ENCODE measurements at regions not wholly inside any gene's neighbourhood (a gene's known extent, or its start where the extent isn't known, plus 50 kb on each side); places are given as distances from the start of the nearest gene placed in this dataset.

- TF ChIP-seq EZH2phosphoT487 (IDR thresholded peaks at IDR 0.05; ENCODE audit: borderline replicate concordance) (no peak), CTCF (conservative IDR thresholded peaks at IDR 0.05; ENCODE audit: low read length) (no peak)
- H3K9me2 ChIP-seq (replicated peaks; ENCODE audit: low read depth, low read length), result no peaks in the 10 kb centered on the region
Observed at GRCh38 chr3:162125790-162126189, 629.2 kb downstream of the OTOL1 start.

GRCh38 chr3:162130582-162130981 lies 634.0 kb downstream of the OTOL1 start:
- H3K27me3 ChIP-seq (ENCODE audit: insufficient read depth, low read length, poor library complexity, severe bottlenecking), result no peaks in the 10 kb centered on the region
- no peak overlapping the region for H3K4me3 ChIP-seq (ENCODE audit: low read length, poor library complexity, severe bottlenecking)
- H3K4me2 ChIP-seq (ENCODE audit: low read depth, low read length, poor library complexity, severe bottlenecking), result no peak overlapping the region
- H3K36me3 ChIP-seq (ENCODE audit: insufficient read depth, low read length), result no peaks in the 10 kb centered on the region
- 0 out of 2 replicates have a peak overlapping the region, but pooled peaks have one; percentile 37 for H2AFZ ChIP-seq (ENCODE audit: low read length)
- no peak for TF ChIP-seq CTCF (conservative IDR thresholded peaks at IDR 0.05; ENCODE audit: low read length)
- TF ChIP-seq EZH2phosphoT487 (IDR thresholded peaks at IDR 0.05; ENCODE audit: borderline replicate concordance), result no peak
- H3K9me3 ChIP-seq (ENCODE audit: insufficient read depth, low read depth, low read length), result no peaks in the 10 kb centered on the region
- no peaks in the 10 kb centered on the region for H3K79me2 ChIP-seq (ENCODE audit: insufficient read depth, low read length)
- H3K9me2 ChIP-seq (replicated peaks; ENCODE audit: low read depth, low read length), result no peaks in the 10 kb centered on the region
- no peaks in the 10 kb centered on the region for H4K20me1 ChIP-seq (ENCODE audit: insufficient read depth, low read length, poor library complexity, severe bottlenecking)
- peaks cover 37% of the 10 kb centered on the region for H3K4me1 ChIP-seq (ENCODE audit: insufficient read depth, low read length, poor library complexity, severe bottlenecking)
- H3F3A ChIP-seq (ENCODE audit: low read depth), result peaks cover 20% of the 10 kb centered on the region
- H3K9ac ChIP-seq (ENCODE audit: low read depth, low read length, poor library complexity, severe bottlenecking), result no peak overlapping the region

More at GRCh38 chr3:162125790-162126189, 629.2 kb downstream of the OTOL1 start:
- Histone ChIP-seq H3K36me3 (ENCODE audit: insufficient read depth, low read length) (no peaks in the 10 kb centered on the region), H3K79me2 (ENCODE audit: insufficient read depth, low read length) (no peaks in the 10 kb centered on the region), H3K4me3 (ENCODE audit: low read length, poor library complexity, severe bottlenecking) (no peak overlapping the region), H3K4me2 (ENCODE audit: low read depth, low read length, poor library complexity, severe bottlenecking) (no peak overlapping the region), H3K4me1 (ENCODE audit: insufficient read depth, low read length, poor library complexity, severe bottlenecking) (peaks cover 16% of the 10 kb centered on the region), H3K9ac (ENCODE audit: low read depth, low read length, poor library complexity, severe bottlenecking) (no peak overlapping the region), H2AFZ (ENCODE audit: low read length) (peak overlapping the region; percentile 42; the same call in 1 of the 2 replicates), H3K9me3 (ENCODE audit: insufficient read depth, low read depth, low read length) (no peaks in the 10 kb centered on the region), H4K20me1 (ENCODE audit: insufficient read depth, low read length, poor library complexity, severe bottlenecking) (no peaks in the 10 kb centered on the region), H3K27me3 (ENCODE audit: insufficient read depth, low read length, poor library complexity, severe bottlenecking) (no peaks in the 10 kb centered on the region), H3F3A (ENCODE audit: low read depth) (no peaks in the 10 kb centered on the region)

GRCh38 chr3:162132981-162133380 lies 636.4 kb downstream of the OTOL1 start:
- H3K4me1 ChIP-seq (ENCODE audit: insufficient read depth, low read length, poor library complexity, severe bottlenecking), result peaks cover 46% of the 10 kb centered on the region
- H3K9me3 ChIP-seq (ENCODE audit: insufficient read depth, low read depth, low read length), result no peaks in the 10 kb centered on the region
- H3K9ac ChIP-seq (ENCODE audit: low read depth, low read length, poor library complexity, severe bottlenecking), result no peak overlapping the region
- peak overlapping the region; percentile 63; the same call in 1 of the 2 replicates for H2AFZ ChIP-seq (ENCODE audit: low read length)
- no peaks in the 10 kb centered on the region for H3K27me3 ChIP-seq (ENCODE audit: insufficient read depth, low read length, poor library complexity, severe bottlenecking)
- no peak for TF ChIP-seq EZH2phosphoT487 (IDR thresholded peaks at IDR 0.05; ENCODE audit: borderline replicate concordance)
- TF ChIP-seq CTCF (conservative IDR thresholded peaks at IDR 0.05; ENCODE audit: low read length), result no peak
- H3K9me2 ChIP-seq (replicated peaks; ENCODE audit: low read depth, low read length), result no peaks in the 10 kb centered on the region
- no peaks in the 10 kb centered on the region for H4K20me1 ChIP-seq (ENCODE audit: insufficient read depth, low read length, poor library complexity, severe bottlenecking)
- H3F3A ChIP-seq (ENCODE audit: low read depth), result peaks cover 21% of the 10 kb centered on the region
- H3K36me3 ChIP-seq (ENCODE audit: insufficient read depth, low read length), result no peaks in the 10 kb centered on the region
- H3K4me2 ChIP-seq (ENCODE audit: low read depth, low read length, poor library complexity, severe bottlenecking), result peak overlapping the region; percentile 80
- H3K4me3 ChIP-seq (ENCODE audit: low read length, poor library complexity, severe bottlenecking), result no peak overlapping the region
- H3K79me2 ChIP-seq (ENCODE audit: insufficient read depth, low read length), result no peaks in the 10 kb centered on the region

All from Loucy (cell line).